HCT116 (cell line): ENCODE measurements at regions not wholly inside any gene's neighbourhood (a gene's known extent, or its start where the extent isn't known, plus 50 kb on each side); places are given as distances from the start of the nearest gene placed in this dataset.

Source experiments
- CEBPB ChIP-seq: IDR thresholded peaks from 2 replicates; pipeline ENCODE4 v1.6.1; 2012; ENCODE audit warnings: low read depth
- CTCF ChIP-seq, 3 experiments: fragments of 200-600 bp in 1 of 3; sonication (generic) in 1 of 3; IDR thresholded peaks in 2 of 3; conservative IDR thresholded peaks in 1 of 3; 2 replicates each; pipeline ENCODE4 v1.5.1; 2012 to 2017; ENCODE audit warnings: low read depth in 2 of 3, low read length in 2 of 3, antibody characterized with exemption in 1 of 3, borderline replicate concordance in 1 of 3, control low read depth in 1 of 3, mild to moderate bottlenecking in 1 of 3, mixed read lengths in 1 of 3, mixed run types in 1 of 3, moderate library complexity in 1 of 3; ENCODE audit not compliant: insufficient read depth in 1 of 3
- EGR1 ChIP-seq: IDR thresholded peaks from 2 replicates; pipeline ENCODE4 v1.6.1; 2012; ENCODE audit warnings: low read depth
- EZH2phosphoT487 ChIP-seq: fragments of 200-600 bp; IDR thresholded peaks from 2 replicates; pipeline ENCODE4 v1.6.1; 2018; ENCODE audit warnings: antibody characterized with exemption, borderline replicate concordance
- JUND ChIP-seq: IDR thresholded peaks from 2 replicates; pipeline ENCODE4 v1.6.1; 2012
- POLR2A ChIP-seq: IDR thresholded peaks from 2 replicates; pipeline ENCODE4 v1.7.0; 2011; ENCODE audit warnings: borderline replicate concordance; ENCODE audit not compliant: insufficient read depth, insufficient read length; ENCODE audit errors: extremely low read depth
- POLR2AphosphoS5 ChIP-seq: IDR thresholded peaks from 2 replicates; pipeline ENCODE4 v1.6.1; 2011; ENCODE audit warnings: mild to moderate bottlenecking, low read depth, low read length, moderate library complexity
- RAD21 ChIP-seq: IDR thresholded peaks from 2 replicates; pipeline ENCODE4 v1.6.1; 2012; ENCODE audit warnings: low read depth, mild to moderate bottlenecking
- REST ChIP-seq: IDR thresholded peaks from 2 replicates; pipeline ENCODE4 v1.6.1; 2012; ENCODE audit warnings: low read depth
- TCF7L2 ChIP-seq: IDR thresholded peaks from 2 replicates; pipeline ENCODE4 v1.7.0; 2011; ENCODE audit warnings: borderline replicate concordance, inconsistent platforms; ENCODE audit not compliant: insufficient read depth, insufficient read length; ENCODE audit errors: extremely low read depth
- TF ChIP-seq, protein P1 (sequence below): IDR thresholded peaks from 2 replicates; pipeline ENCODE4 v1.6.1; 2012

GRCh38 chr4:26048378-26048882 is 134.4 kb downstream of the SMIM20 start:
- TF ChIP-seq TCF7L2 (no peak), REST (no peak), CTCF (IDR thresholded peaks at IDR 0.05 in 2 of 3, conservative IDR thresholded peaks at IDR 0.05 in 1 of 3; ENCODE audit: borderline replicate concordance in 1 of 3, insufficient read depth in 1 of 3, low read depth in 2 of 3, low read length in 2 of 3) (no peak), POLR2A (no peak), POLR2AphosphoS5 (no peak), EGR1 (no peak), RAD21 (no peak), CEBPB (no peak), EZH2phosphoT487 (no peak), JUND (no peak)
- TF ChIP-seq, protein P1, sequence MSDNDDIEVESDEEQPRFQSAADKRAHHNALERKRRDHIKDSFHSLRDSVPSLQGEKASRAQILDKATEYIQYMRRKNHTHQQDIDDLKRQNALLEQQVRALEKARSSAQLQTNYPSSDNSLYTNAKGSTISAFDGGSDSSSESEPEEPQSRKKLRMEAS = no peak
